OCI-LY7 (cell line): ENCODE measurements at regions not wholly inside any gene's neighbourhood (a gene's known extent, or its start where the extent isn't known, plus 50 kb on each side); places are given as distances from the start of the nearest gene placed in this dataset.

ENCODE experiments used
- BruUV-seq: library from RNA; stranded (reverse); fragments of 400-500 nt; replicated peaks from 2 replicates; lab custom pipeline; 2021; lab: Mats Ljungman, UMichigan
- CTCF ChIA-PET: fragments of 300-600 bp; sonication (Branson Sonifier 250); formaldehyde crosslinking; loops from one replicate; lab custom pipeline; 2022; ENCODE audit warnings: antibody characterized with exemption; ENCODE audit not compliant: unreplicated experiment; lab: Charles Lee
- POLR2A ChIA-PET: fragments of 300-600 bp; sonication (Branson Sonifier 250); formaldehyde crosslinking; loops from one replicate; lab custom pipeline; 2022; ENCODE audit warnings: antibody characterized with exemption; lab: Charles Lee
- DNase-seq: peaks from one replicate; pipeline ENCODE4 v3.0.0-alpha.2; 2015; ENCODE audit warnings: low spot score
- H2AFZ ChIP-seq: fragments of 200-600 bp; sonication (generic), shearing (Covaris generic); 2 replicates; pipeline ENCODE4 v1.6.1; 2014; ENCODE audit warnings: mild to moderate bottlenecking, antibody characterized with exemption, low read length, moderate library complexity
- H3K27ac ChIP-seq: fragments of 200-600 bp; sonication (generic); 2 replicates; pipeline ENCODE4 v1.5.1; 2014; ENCODE audit warnings: mixed run types, low read depth, mild to moderate bottlenecking, moderate library complexity, low read length, inconsistent platforms; ENCODE audit not compliant: poor library complexity, severe bottlenecking
- H3K36me3 ChIP-seq: fragments of 200-600 bp; sonication (generic); 2 replicates; pipeline ENCODE4 v1.6.1; 2014; ENCODE audit warnings: mild to moderate bottlenecking, antibody characterized with exemption, low read length, moderate library complexity, mixed read lengths; ENCODE audit not compliant: insufficient read depth
- H3K4me1 ChIP-seq: fragments of 200-600 bp; sonication (generic); 2 replicates; pipeline ENCODE4 v1.5.1; 2014; ENCODE audit warnings: mild to moderate bottlenecking, low read length; ENCODE audit not compliant: insufficient read depth, poor library complexity, severe bottlenecking
- H3K4me2 ChIP-seq: fragments of 200-600 bp; sonication (generic); 2 replicates; pipeline ENCODE4 v1.6.1; 2014; ENCODE audit warnings: mild to moderate bottlenecking, low read length
- H3K4me3 ChIP-seq: fragments of 200-600 bp; sonication (generic); 2 replicates; pipeline ENCODE4 v1.5.1; 2014; ENCODE audit warnings: mild to moderate bottlenecking, low read depth, low read length; ENCODE audit not compliant: poor library complexity, severe bottlenecking
- H3K79me2 ChIP-seq: fragments of 200-600 bp; sonication (generic); 2 replicates; pipeline ENCODE4 v1.6.1; 2016; ENCODE audit warnings: low read depth, mild to moderate bottlenecking, low read length, moderate library complexity, mixed read lengths; ENCODE audit not compliant: insufficient read depth
- H3K9me2 ChIP-seq: fragments of 200-600 bp; sonication (generic); 2 replicates; pipeline ENCODE4 v1.6.1; 2016; ENCODE audit warnings: mild to moderate bottlenecking, low read length, mixed read lengths; ENCODE audit not compliant: insufficient read depth
- H3K9me3 ChIP-seq: fragments of 200-600 bp; sonication (generic); 2 replicates; pipeline ENCODE4 v1.6.1; 2014; ENCODE audit warnings: mild to moderate bottlenecking, mixed run types, low read length, mixed read lengths
- H4K20me1 ChIP-seq: fragments of 200-600 bp; sonication (generic); 2 replicates; pipeline ENCODE4 v1.6.1; 2014; ENCODE audit warnings: mild to moderate bottlenecking, antibody characterized with exemption, low read length, moderate library complexity, mixed read lengths; ENCODE audit not compliant: insufficient read depth
- CTCF ChIP-seq: fragments of 200-600 bp; sonication (generic); conservative IDR thresholded peaks from 2 replicates; pipeline ENCODE4 v1.5.1; 2014; ENCODE audit warnings: mild to moderate bottlenecking, antibody characterized with exemption, low read length, moderate library complexity, mixed read lengths
- EZH2phosphoT487 ChIP-seq: fragments of 200-600 bp; sonication (generic); IDR thresholded peaks from 2 replicates; pipeline ENCODE4 v1.6.1; 2018; ENCODE audit warnings: low read depth, borderline replicate concordance, mild to moderate bottlenecking, mixed run types, antibody characterized with exemption, low read length, moderate library complexity, mixed read lengths
- intact Hi-C: fragments of 100-400 bp; cut with micrococcal nuclease; formaldehyde crosslinking; loops from one replicate; pipeline ENCODE4 v1.10.0; 2022; ENCODE audit not compliant: unreplicated experiment

GRCh38 chr7:81285142-81285871 is 366.5 kb upstream of the SEMA3C start:
- Histone ChIP-seq H4K20me1 (no peaks in the 10 kb centered on the region), H3K27ac (no peak overlapping the region), H3K36me3 (no peaks in the 10 kb centered on the region), H3K4me1 (no peaks in the 10 kb centered on the region), H3K4me2 (no peak overlapping the region), H3K79me2 (no peaks in the 10 kb centered on the region), H2AFZ (no peak overlapping the region), H3K4me3 (no peak overlapping the region), H3K9me3 (no peaks in the 10 kb centered on the region), H3K9me2 (no peaks in the 10 kb centered on the region)
- TF ChIP-seq EZH2phosphoT487 (no peak), CTCF (no peak)
- no TSS peak for BruUV-seq
- DNase-seq, result no peak
- ChIA-PET POLR2A (interaction anchor here (0.6 kb wide), 1 partner anchor 718 kb away, joined by 3 read pairs; no protein-coding TSS in a partner anchor), CTCF (no interaction called here)
- intact Hi-C loops, result no loop called here

- H3K4me1 ChIP-seq, result no peaks in the 10 kb centered on the region
- H3K79me2 ChIP-seq, result no peaks in the 10 kb centered on the region
- DNase-seq, result no peak
- no peak overlapping the region for H3K4me3 ChIP-seq
- no peaks in the 10 kb centered on the region for H4K20me1 ChIP-seq
- intact Hi-C loops, result no loop called here
- H3K9me2 ChIP-seq, result no peaks in the 10 kb centered on the region
- no peaks in the 10 kb centered on the region for H3K9me3 ChIP-seq
- no peak overlapping the region for H3K4me2 ChIP-seq
- ChIA-PET CTCF (no interaction called here), POLR2A (no interaction called here)
- H3K36me3 ChIP-seq, result no peaks in the 10 kb centered on the region
- TF ChIP-seq EZH2phosphoT487, result no peak
- TF ChIP-seq CTCF, result no peak
- no peak overlapping the region for H3K27ac ChIP-seq
- H2AFZ ChIP-seq, result no peak overlapping the region
- BruUV-seq, result no TSS peak
Observed at GRCh38 chr7:81284576-81284975, 365.7 kb upstream of the SEMA3C start.

- BruUV-seq, result no TSS peak
- DNase-seq, result no peak
Observed at GRCh38 chr7:81280531-81280930, 361.7 kb upstream of the SEMA3C start.

More at GRCh38 chr7:81280531-81280930, 361.7 kb upstream of the SEMA3C start:
- H2AFZ ChIP-seq, result no peak overlapping the region
- H3K9me3 ChIP-seq, result no peaks in the 10 kb centered on the region
- H3K4me1 ChIP-seq, result no peaks in the 10 kb centered on the region
- ChIA-PET CTCF (no interaction called here), POLR2A (interaction anchor here (0.6 kb wide), 1 partner anchor 46 kb away, joined by 3 read pairs; no protein-coding TSS in a partner anchor)
- no peaks in the 10 kb centered on the region for H3K9me2 ChIP-seq
- no peaks in the 10 kb centered on the region for H4K20me1 ChIP-seq
- no peak overlapping the region for H3K4me3 ChIP-seq
- H3K36me3 ChIP-seq, result no peaks in the 10 kb centered on the region
- H3K4me2 ChIP-seq, result no peak overlapping the region
- no peak overlapping the region for H3K27ac ChIP-seq
- H3K79me2 ChIP-seq, result no peaks in the 10 kb centered on the region
- intact Hi-C loops, result no loop called here
- TF ChIP-seq EZH2phosphoT487, result no peak
- TF ChIP-seq CTCF, result no peak
